H1 (cell line): ENCODE measurements at regions not wholly inside any gene's neighbourhood (a gene's known extent, or its start where the extent isn't known, plus 50 kb on each side); places are given as distances from the start of the nearest gene placed in this dataset.
"Not testable (repeated sequence)": the region's sequence is repeated elsewhere in the genome, so short reads cannot be mapped to it uniquely, and the experiment has no call there.

Source experiments
- CTCF ChIA-PET: fragments of 300-600 bp; sonication (Branson Sonifier 250); formaldehyde crosslinking; loops from one replicate; lab custom pipeline; 2021; ENCODE audit not compliant: partially characterized antibody; lab: Charles Lee
- POLR2A ChIA-PET: fragments of 300-600 bp; sonication (Branson Sonifier 250); formaldehyde crosslinking; loops from one replicate; lab custom pipeline; 2021; ENCODE audit warnings: inconsistent platforms; ENCODE audit not compliant: partially characterized antibody; lab: Charles Lee
- DNase-seq, 2 experiments: peaks; one replicate each; pipeline versions ENCODE4 v3.0.0 to v3.0.0-alpha.2; 2010 to 2022; ENCODE audit warnings: low spot score in 2 of 2, low read depth in 1 of 2, mixed read lengths in 1 of 2
- FAIRE-seq: peaks from 2 replicates; lab custom pipeline; 2011; peaks lifted over from hg19 to GRCh38; lab: Jason Lieb, UNC
- H2AFZ ChIP-seq: 2 replicates; pipeline ENCODE4 v1.8.1; 2012; ENCODE audit warnings: low read length, inconsistent platforms
- H2AK5ac ChIP-seq: 2 replicates; pipeline ENCODE4 v1.6.1; 2013; ENCODE audit warnings: low read depth, low read length
- H2BK120ac ChIP-seq: replicated peaks from 2 replicates; pipeline ENCODE3; 2013; ENCODE audit warnings: low read depth, low read length, inconsistent platforms
- H2BK12ac ChIP-seq: 2 replicates; pipeline ENCODE4 v1.6.1; 2013; ENCODE audit warnings: low read depth, low read length
- H2BK15ac ChIP-seq: 2 replicates; pipeline ENCODE4 v1.6.1; 2013; ENCODE audit warnings: low read length
- H2BK20ac ChIP-seq: 2 replicates; pipeline ENCODE4 v1.6.1; 2013; ENCODE audit warnings: low read length
- H2BK5ac ChIP-seq: 2 replicates; pipeline ENCODE4 v1.6.1; 2013; ENCODE audit warnings: low read depth, low read length
- H3K14ac ChIP-seq: 2 replicates; pipeline ENCODE4 v1.6.1; 2013; ENCODE audit warnings: inconsistent platforms; ENCODE audit not compliant: insufficient read length
- H3K18ac ChIP-seq: 2 replicates; pipeline ENCODE4 v1.6.1; 2013; ENCODE audit warnings: low read length; ENCODE audit errors: extremely low read depth
- H3K23ac ChIP-seq: 2 replicates; pipeline ENCODE4 v1.6.1; 2013; ENCODE audit warnings: inconsistent platforms; ENCODE audit not compliant: insufficient read length
- H3K23me2 ChIP-seq: 2 replicates; pipeline ENCODE4 v1.6.1; 2013; ENCODE audit warnings: low read depth, low read length
- H3K27ac ChIP-seq: 2 replicates; pipeline ENCODE4 v1.6.1; 2011; ENCODE audit warnings: low read depth, low read length, inconsistent platforms
- H3K27me3 ChIP-seq, 4 experiments: replicated peaks in 1 of 4; 1 replicate in 1 of 4; 2 replicates in 3 of 4; pipeline versions ENCODE4 v1.6.1 to v1.8.1; 2011 to 2013; ENCODE audit warnings: low read length in 3 of 4, mild to moderate bottlenecking in 3 of 4, inconsistent platforms in 2 of 4, mixed read lengths in 2 of 4, moderate library complexity in 1 of 4; ENCODE audit not compliant: control insufficient read depth in 3 of 4, insufficient read depth in 3 of 4; ENCODE audit errors: extremely low read depth in 1 of 4
- H3K36me3 ChIP-seq, 4 experiments: 2 replicates each; pipeline versions ENCODE4 v1.6.1 to v1.8.1; 2011 to 2013; ENCODE audit warnings: mild to moderate bottlenecking in 4 of 4, low read length in 3 of 4, moderate library complexity in 2 of 4, control low read depth in 1 of 4, inconsistent platforms in 1 of 4; ENCODE audit not compliant: insufficient read depth in 4 of 4, control insufficient read depth in 2 of 4
- H3K4ac ChIP-seq: replicated peaks from 2 replicates; pipeline ENCODE3; 2013; ENCODE audit warnings: low read length, low read depth, mixed read lengths, inconsistent platforms; ENCODE audit not compliant: insufficient read length
- H3K4me1 ChIP-seq, 4 experiments: replicated peaks in 1 of 4; 1 replicate in 1 of 4; 2 replicates in 3 of 4; pipeline versions ENCODE4 v1.6.1 to v1.8.1; 2011 to 2013; ENCODE audit warnings: low read length in 3 of 4, inconsistent platforms in 2 of 4, mixed read lengths in 1 of 4; ENCODE audit not compliant: insufficient read depth in 4 of 4, control insufficient read depth in 3 of 4
- H3K4me2 ChIP-seq, 2 experiments: 2 replicates each; pipeline versions ENCODE4 v1.6.1 to v1.8.1; 2011 to 2013; ENCODE audit warnings: low read depth in 2 of 2, low read length in 2 of 2, control low read depth in 1 of 2, inconsistent platforms in 1 of 2, mild to moderate bottlenecking in 1 of 2; ENCODE audit not compliant: insufficient read depth in 1 of 2
- H3K4me3 ChIP-seq, 4 experiments: fragments of 200-600, 300-600 bp in 1 of 4; sonication (generic), shearing (Covaris generic), sonication (Bioruptor Twin) in 1 of 4; 2 replicates each; pipeline versions ENCODE4 v1.5.1 to v1.8.1; 2011 to 2016; ENCODE audit warnings: low read length in 4 of 4, low read depth in 3 of 4, control low read depth in 2 of 4, inconsistent platforms in 2 of 4, mild to moderate bottlenecking in 2 of 4, mixed read lengths in 1 of 4, moderate library complexity in 1 of 4; ENCODE audit not compliant: insufficient read depth in 2 of 4; ENCODE audit errors: extremely low read depth in 1 of 4
- H3K56ac ChIP-seq: replicated peaks from 2 replicates; pipeline ENCODE3; 2013; ENCODE audit warnings: low read depth, mild to moderate bottlenecking, mixed read lengths, low read length, inconsistent platforms; ENCODE audit not compliant: insufficient read length
- H3K79me1 ChIP-seq: 2 replicates; pipeline ENCODE4 v1.6.1; 2013; ENCODE audit warnings: low read depth, low read length, control low read depth
- H3K79me2 ChIP-seq, 2 experiments: 2 replicates each; pipeline versions ENCODE4 v1.6.1 to v1.8.1; 2012 to 2013; ENCODE audit warnings: low read length in 2 of 2, mild to moderate bottlenecking in 2 of 2, inconsistent platforms in 1 of 2; ENCODE audit not compliant: insufficient read depth in 2 of 2, control insufficient read depth in 1 of 2
- H3K9ac ChIP-seq, 4 experiments: replicated peaks in 1 of 4; 1 replicate in 1 of 4; 2 replicates in 3 of 4; pipeline versions ENCODE4 v1.6.1 to v1.8.1; 2011 to 2013; ENCODE audit warnings: low read depth in 3 of 4, low read length in 3 of 4, control low read depth in 2 of 4, mild to moderate bottlenecking in 2 of 4, moderate library complexity in 2 of 4, inconsistent platforms in 1 of 4; ENCODE audit errors: extremely low read depth in 1 of 4
- H3K9me3 ChIP-seq, 2 experiments: 2 replicates each; pipeline versions ENCODE4 v1.6.1 to v1.8.1; 2012 to 2013; ENCODE audit warnings: mild to moderate bottlenecking in 2 of 2, moderate library complexity in 2 of 2, control low read depth in 1 of 2, inconsistent platforms in 1 of 2, low read depth in 1 of 2, low read length in 1 of 2, mixed read lengths in 1 of 2; ENCODE audit not compliant: insufficient read depth in 2 of 2
- H4K20me1 ChIP-seq, 2 experiments: replicated peaks in 1 of 2; 2 replicates each; pipeline versions ENCODE3 to v1.8.1; 2011 to 2013; ENCODE audit warnings: inconsistent platforms in 2 of 2, low read length in 2 of 2, mild to moderate bottlenecking in 1 of 2; ENCODE audit not compliant: insufficient read depth in 2 of 2, control insufficient read depth in 1 of 2
- H4K5ac ChIP-seq: 2 replicates; pipeline ENCODE4 v1.6.1; 2013; ENCODE audit warnings: low read length, low read depth, mixed read lengths, inconsistent platforms; ENCODE audit not compliant: insufficient read length
- H4K8ac ChIP-seq: 2 replicates; pipeline ENCODE4 v1.8.0; 2013; ENCODE audit warnings: mild to moderate bottlenecking, moderate library complexity, low read length, inconsistent platforms; ENCODE audit not compliant: insufficient read depth; ENCODE audit errors: extremely low read depth
- H4K91ac ChIP-seq: replicated peaks from 2 replicates; pipeline ENCODE3; 2013; ENCODE audit warnings: low read length, mixed read lengths, inconsistent platforms; ENCODE audit not compliant: insufficient read length
- MAX ChIP-seq: IDR thresholded peaks from 2 replicates; pipeline ENCODE4 v1.6.1; 2012; ENCODE audit warnings: inconsistent platforms
- WGBS, 2 experiments: shearing (Covaris generic) in 1 of 2; methylation state at CpG; one replicate each; pipeline versions ENCODE4 v1.1.6 to v1.1.7; 2013 to 2015; ENCODE audit warnings: low lambda C conversion rate in 2 of 2, mixed read lengths in 2 of 2, inconsistent platforms in 1 of 2, low coverage in 1 of 2, missing lambda C conversion rate in 1 of 2; ENCODE audit not compliant: insufficient replicate concordance in 2 of 2, insufficient coverage in 1 of 2, insufficient read length in 1 of 2; ENCODE audit errors: extremely low coverage in 1 of 2, missing lambda C conversion rate in 1 of 2; 5-methylcytosine and 5-hydroxymethylcytosine counted together

DNA sequence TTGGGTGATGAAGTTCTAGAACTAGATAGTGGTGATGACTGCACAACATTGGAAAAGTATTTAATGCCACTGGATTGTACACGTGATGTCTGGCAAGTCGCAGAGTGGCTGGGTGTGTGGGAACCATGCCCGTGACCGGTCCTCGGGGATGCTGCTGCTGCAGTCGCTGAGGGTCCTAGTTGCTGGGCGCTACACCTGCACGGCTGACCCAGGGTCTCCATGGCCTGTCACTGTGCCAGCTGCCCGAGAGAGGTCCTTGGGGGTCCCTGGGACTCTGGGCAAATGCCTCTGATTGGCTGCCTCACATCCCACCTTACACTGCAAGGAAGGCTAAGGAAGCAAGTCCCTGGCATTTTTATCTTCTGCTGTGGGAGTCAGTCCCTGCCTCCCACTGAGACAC is 109.1 kb upstream of the PABPC3 start (continued):
- TF ChIP-seq MAX: no peak
- TF ChIP-seq, all 59 proteins: peak for 0

- H3K4ac ChIP-seq, H3K18ac ChIP-seq, H2BK12ac ChIP-seq, POLR2A ChIA-PET, H4K5ac ChIP-seq, H2AK5ac ChIP-seq, H4K8ac ChIP-seq, H2AFZ ChIP-seq, H3K36me3 ChIP-seq, H3K79me2 ChIP-seq, H2BK120ac ChIP-seq, H3K9me3 ChIP-seq, H2BK20ac ChIP-seq, H3K23me2 ChIP-seq, H3K27me3 ChIP-seq, H2BK5ac ChIP-seq, DNase-seq, H4K91ac ChIP-seq, H3K79me1 ChIP-seq, H3K4me3 ChIP-seq, H3K9ac ChIP-seq, H4K20me1 ChIP-seq, H2BK15ac ChIP-seq, H3K14ac ChIP-seq, H3K23ac ChIP-seq, FAIRE-seq, H3K56ac ChIP-seq, H3K4me1 ChIP-seq, H3K27ac ChIP-seq, H3K4me2 ChIP-seq: not testable (repeated sequence)
- CTCF ChIA-PET: interaction anchor here (0.8 to 1.0 kb wide), 2 partner anchors 13 to 15 kb away, joined by 3 to 4 read pairs; no protein-coding TSS in a partner anchor
- 71% methylated on average over 6 of the region's 6 CpGs; no CpG with 5 or more reads in 1 of the 2 experiments for WGBS, 2 experiments
These were observed 106.0 kb upstream of the PABPC3 start for GRCh38 chr13:24989959-24990358.
